Activated CD8-positive, alpha-beta memory T cell treated with anti-CD3 and anti-CD28 coated beads, Interleukin-2, amount 50 U/mL, for 24 hours (primary cell): ENCODE measurements at regions not wholly inside any gene's neighbourhood (a gene's known extent, or its start where the extent isn't known, plus 50 kb on each side); places are given as distances from the start of the nearest gene placed in this dataset.
"Not testable (repeated sequence)": the region's sequence is repeated elsewhere in the genome, so short reads cannot be mapped to it uniquely, and the experiment has no call there.

Source experiments
- DNase-seq: peaks from one replicate; pipeline ENCODE4 v3.0.0-alpha.2; 2020; ENCODE audit errors: extremely low read depth

GRCh38 chr15:30688684-30689083 is 62.8 kb downstream of the ARHGAP11B start:
- not testable (repeated sequence) for DNase-seq

- not testable (repeated sequence) for DNase-seq
These were observed 64.2 kb downstream of the ARHGAP11B start for GRCh38 chr15:30690153-30690552.

GRCh38 chr15:30695811-30696210 is 69.9 kb downstream of the ARHGAP11B start:
- DNase-seq, result not testable (repeated sequence)

GRCh38 chr15:30696439-30697314 is 70.7 kb downstream of the ARHGAP11B start:
- not testable (repeated sequence) for DNase-seq

- DNase-seq, result not testable (repeated sequence)
These were observed 71.4 kb downstream of the ARHGAP11B start for GRCh38 chr15:30697315-30697685.

- DNase-seq, result not testable (repeated sequence)
These were observed 74.2 kb downstream of the ARHGAP11B start for GRCh38 chr15:30700006-30700597.

GRCh38 chr15:30707976-30708685 is 82.2 kb downstream of the ARHGAP11B start:
- not testable (repeated sequence) for DNase-seq

- not testable (repeated sequence) for DNase-seq
These were observed 82.9 kb downstream of the ARHGAP11B start for GRCh38 chr15:30708809-30709208.

GRCh38 chr15:30718038-30718643 is 92.2 kb downstream of the ARHGAP11B start:
- DNase-seq, result not testable (repeated sequence)

GRCh38 chr15:30719363-30719762 is 93.4 kb downstream of the ARHGAP11B start:
- not testable (repeated sequence) for DNase-seq

- not testable (repeated sequence) for DNase-seq
These were observed 94.9 kb downstream of the ARHGAP11B start for GRCh38 chr15:30720825-30721224.

GRCh38 chr15:30721529-30721928 is 95.6 kb downstream of the ARHGAP11B start:
- DNase-seq, result not testable (repeated sequence)

GRCh38 chr15:30723540-30724175 is 97.7 kb downstream of the ARHGAP11B start:
- not testable (repeated sequence) for DNase-seq

GRCh38 chr15:30729880-30730590 is 104.1 kb downstream of the ARHGAP11B start:
- DNase-seq, result not testable (repeated sequence)

GRCh38 chr15:30730633-30731032 is 104.7 kb downstream of the ARHGAP11B start:
- DNase-seq, result not testable (repeated sequence)

- not testable (repeated sequence) for DNase-seq
These were observed 106.2 kb downstream of the ARHGAP11B start for GRCh38 chr15:30732100-30732499.

GRCh38 chr15:30735884-30736564 is 110.1 kb downstream of the ARHGAP11B start:
- not testable (repeated sequence) for DNase-seq

- DNase-seq, result not testable (repeated sequence)
These were observed 116.9 kb downstream of the ARHGAP11B start for GRCh38 chr15:30742796-30743195.

GRCh38 chr15:30749048-30749447 is 123.1 kb downstream of the ARHGAP11B start:
- not testable (repeated sequence) for DNase-seq
